ENCODE measurements at regions not wholly inside any gene's neighbourhood (a gene's known extent, or its start where the extent isn't known, plus 50 kb on each side); places are given as distances from the start of the nearest gene placed in this dataset.

- peaks cover 2% of the 10 kb centered on the region for H3K27me3 ChIP-seq (ENCODE audit: insufficient read depth, poor library complexity, severe bottlenecking)
These were observed 75.5 kb downstream of the HTR5A start for GRCh38 chr7:155145477-155146255.

GRCh38 chr7:155147172-155147571 is 77.0 kb downstream of the HTR5A start:
- TF ChIP-seq, protein P1, sequence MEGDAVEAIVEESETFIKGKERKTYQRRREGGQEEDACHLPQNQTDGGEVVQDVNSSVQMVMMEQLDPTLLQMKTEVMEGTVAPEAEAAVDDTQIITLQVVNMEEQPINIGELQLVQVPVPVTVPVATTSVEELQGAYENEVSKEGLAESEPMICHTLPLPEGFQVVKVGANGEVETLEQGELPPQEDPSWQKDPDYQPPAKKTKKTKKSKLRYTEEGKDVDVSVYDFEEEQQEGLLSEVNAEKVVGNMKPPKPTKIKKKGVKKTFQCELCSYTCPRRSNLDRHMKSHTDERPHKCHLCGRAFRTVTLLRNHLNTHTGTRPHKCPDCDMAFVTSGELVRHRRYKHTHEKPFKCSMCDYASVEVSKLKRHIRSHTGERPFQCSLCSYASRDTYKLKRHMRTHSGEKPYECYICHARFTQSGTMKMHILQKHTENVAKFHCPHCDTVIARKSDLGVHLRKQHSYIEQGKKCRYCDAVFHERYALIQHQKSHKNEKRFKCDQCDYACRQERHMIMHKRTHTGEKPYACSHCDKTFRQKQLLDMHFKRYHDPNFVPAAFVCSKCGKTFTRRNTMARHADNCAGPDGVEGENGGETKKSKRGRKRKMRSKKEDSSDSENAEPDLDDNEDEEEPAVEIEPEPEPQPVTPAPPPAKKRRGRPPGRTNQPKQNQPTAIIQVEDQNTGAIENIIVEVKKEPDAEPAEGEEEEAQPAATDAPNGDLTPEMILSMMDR (IDR thresholded peaks at IDR 0.05; ENCODE audit: insufficient read depth, low read length) = no peak
- TF ChIP-seq POLR2AphosphoS5 (IDR thresholded peaks at IDR 0.05; ENCODE audit: low read depth) = no peak
- no peak overlapping the region for H3K27ac ChIP-seq (replicated peaks)

More at GRCh38 chr7:155145477-155146255, 75.5 kb downstream of the HTR5A start:
- TF ChIP-seq POLR2AphosphoS5 (IDR thresholded peaks at IDR 0.05; ENCODE audit: low read depth) (no peak), SPI1 (IDR thresholded peaks at IDR 0.05; ENCODE audit: borderline replicate concordance, low read depth) (no peak), GABPA (IDR thresholded peaks at IDR 0.05; ENCODE audit: low read depth) (no peak)
- TF ChIP-seq, protein P2, sequence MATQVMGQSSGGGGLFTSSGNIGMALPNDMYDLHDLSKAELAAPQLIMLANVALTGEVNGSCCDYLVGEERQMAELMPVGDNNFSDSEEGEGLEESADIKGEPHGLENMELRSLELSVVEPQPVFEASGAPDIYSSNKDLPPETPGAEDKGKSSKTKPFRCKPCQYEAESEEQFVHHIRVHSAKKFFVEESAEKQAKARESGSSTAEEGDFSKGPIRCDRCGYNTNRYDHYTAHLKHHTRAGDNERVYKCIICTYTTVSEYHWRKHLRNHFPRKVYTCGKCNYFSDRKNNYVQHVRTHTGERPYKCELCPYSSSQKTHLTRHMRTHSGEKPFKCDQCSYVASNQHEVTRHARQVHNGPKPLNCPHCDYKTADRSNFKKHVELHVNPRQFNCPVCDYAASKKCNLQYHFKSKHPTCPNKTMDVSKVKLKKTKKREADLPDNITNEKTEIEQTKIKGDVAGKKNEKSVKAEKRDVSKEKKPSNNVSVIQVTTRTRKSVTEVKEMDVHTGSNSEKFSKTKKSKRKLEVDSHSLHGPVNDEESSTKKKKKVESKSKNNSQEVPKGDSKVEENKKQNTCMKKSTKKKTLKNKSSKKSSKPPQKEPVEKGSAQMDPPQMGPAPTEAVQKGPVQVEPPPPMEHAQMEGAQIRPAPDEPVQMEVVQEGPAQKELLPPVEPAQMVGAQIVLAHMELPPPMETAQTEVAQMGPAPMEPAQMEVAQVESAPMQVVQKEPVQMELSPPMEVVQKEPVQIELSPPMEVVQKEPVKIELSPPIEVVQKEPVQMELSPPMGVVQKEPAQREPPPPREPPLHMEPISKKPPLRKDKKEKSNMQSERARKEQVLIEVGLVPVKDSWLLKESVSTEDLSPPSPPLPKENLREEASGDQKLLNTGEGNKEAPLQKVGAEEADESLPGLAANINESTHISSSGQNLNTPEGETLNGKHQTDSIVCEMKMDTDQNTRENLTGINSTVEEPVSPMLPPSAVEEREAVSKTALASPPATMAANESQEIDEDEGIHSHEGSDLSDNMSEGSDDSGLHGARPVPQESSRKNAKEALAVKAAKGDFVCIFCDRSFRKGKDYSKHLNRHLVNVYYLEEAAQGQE (IDR thresholded peaks at IDR 0.05; ENCODE audit: insufficient replicate concordance, low read depth) = no peak
- TF ChIP-seq, protein P1 (IDR thresholded peaks at IDR 0.05; ENCODE audit: insufficient read depth, low read length) = no peak
- Histone ChIP-seq H3K27ac (replicated peaks) (no peak overlapping the region), H3K4me3 (replicated peaks; ENCODE audit: insufficient read depth, low read length) (no peak overlapping the region)
- DNase-seq (ENCODE audit: low read depth in 1 of 2, low spot score in 1 of 2) = no peak

GRCh38 chr7:155147624-155148023 is 77.5 kb downstream of the HTR5A start:
- DNase-seq (ENCODE audit: low read depth in 1 of 2, low spot score in 1 of 2) = peak in 1 of 2 experiments; percentile 4
- no peak overlapping the region for H3K4me3 ChIP-seq (replicated peaks; ENCODE audit: insufficient read depth, low read length)
- TF ChIP-seq POLR2AphosphoS5 (IDR thresholded peaks at IDR 0.05; ENCODE audit: low read depth) (no peak), SPI1 (IDR thresholded peaks at IDR 0.05; ENCODE audit: borderline replicate concordance, low read depth) (no peak), GABPA (IDR thresholded peaks at IDR 0.05; ENCODE audit: low read depth) (no peak)
- TF ChIP-seq, protein P2 (IDR thresholded peaks at IDR 0.05; ENCODE audit: insufficient replicate concordance, low read depth) = no peak
- TF ChIP-seq, protein P1 (IDR thresholded peaks at IDR 0.05; ENCODE audit: insufficient read depth, low read length) = no peak
- no peaks in the 10 kb centered on the region for H3K27me3 ChIP-seq (ENCODE audit: insufficient read depth, poor library complexity, severe bottlenecking)
- H3K27ac ChIP-seq (replicated peaks) = no peak overlapping the region

More at GRCh38 chr7:155147172-155147571, 77.0 kb downstream of the HTR5A start:
- Histone ChIP-seq H3K4me3 (replicated peaks; ENCODE audit: insufficient read depth, low read length) (no peak overlapping the region), H3K27me3 (ENCODE audit: insufficient read depth, poor library complexity, severe bottlenecking) (peaks cover 1% of the 10 kb centered on the region)
- no peak for DNase-seq (ENCODE audit: low read depth in 1 of 2, low spot score in 1 of 2)

All from HL-60 (cell line).